ENCODE measurements at regions not wholly inside any gene's neighbourhood (a gene's known extent, or its start where the extent isn't known, plus 50 kb on each side); places are given as distances from the start of the nearest gene placed in this dataset.

GRCh38 chr6:117074672-117075071 is 190.7 kb upstream of the VGLL2 start:
- DNase-seq (ENCODE audit: low spot score) (no peak), ATAC-seq (no peak), FAIRE-seq (no peak)
- no peak overlapping the region for H3K4me2 ChIP-seq (ENCODE audit: low read depth, low read length)
- TF ChIP-seq ZFP41 (CRISPR knock-in tag; IDR thresholded peaks at IDR 0.05; ENCODE audit: borderline replicate concordance) (no peak), ZNF570 (CRISPR knock-in tag; IDR thresholded peaks at IDR 0.05; ENCODE audit: borderline replicate concordance) (no peak), ZNF773 (CRISPR knock-in tag; IDR thresholded peaks at IDR 0.05; ENCODE audit: borderline replicate concordance) (no peak), HDAC6 (IDR thresholded peaks at IDR 0.05; ENCODE audit: low read depth, low read length) (no peak), PLRG1 (conservative IDR thresholded peaks at IDR 0.05) (no peak), ZNF788 (CRISPR knock-in tag; IDR thresholded peaks at IDR 0.05; ENCODE audit: borderline replicate concordance) (no peak), ZNF737 (CRISPR knock-in tag; IDR thresholded peaks at IDR 0.05; ENCODE audit: borderline replicate concordance) (no peak), TBX2 (CRISPR knock-in tag; IDR thresholded peaks at IDR 0.05; ENCODE audit: borderline replicate concordance) (no peak), MYC (CRISPR knock-in tag; IDR thresholded peaks at IDR 0.05; ENCODE audit: borderline replicate concordance) (no peak), KMT2B (CRISPR knock-in tag; IDR thresholded peaks at IDR 0.05) (no peak), ZFAT (CRISPR knock-in tag; conservative IDR thresholded peaks at IDR 0.05) (no peak), RNF2 (conservative IDR thresholded peaks at IDR 0.05; ENCODE audit: low read depth) (no peak), AHR (CRISPR knock-in tag; IDR thresholded peaks at IDR 0.05) (no peak), PHF8 (CRISPR knock-in tag; IDR thresholded peaks at IDR 0.05) (no peak), ZNF878 (CRISPR knock-in tag; IDR thresholded peaks at IDR 0.05) (no peak), RARG (CRISPR knock-in tag; IDR thresholded peaks at IDR 0.05; ENCODE audit: low read depth) (no peak), ZNF432 (CRISPR knock-in tag; IDR thresholded peaks at IDR 0.05; ENCODE audit: borderline replicate concordance) (no peak), SMARCE1 (IDR thresholded peaks at IDR 0.05; ENCODE audit: borderline replicate concordance) (no peak)
- TF ChIP-seq, protein P1, sequence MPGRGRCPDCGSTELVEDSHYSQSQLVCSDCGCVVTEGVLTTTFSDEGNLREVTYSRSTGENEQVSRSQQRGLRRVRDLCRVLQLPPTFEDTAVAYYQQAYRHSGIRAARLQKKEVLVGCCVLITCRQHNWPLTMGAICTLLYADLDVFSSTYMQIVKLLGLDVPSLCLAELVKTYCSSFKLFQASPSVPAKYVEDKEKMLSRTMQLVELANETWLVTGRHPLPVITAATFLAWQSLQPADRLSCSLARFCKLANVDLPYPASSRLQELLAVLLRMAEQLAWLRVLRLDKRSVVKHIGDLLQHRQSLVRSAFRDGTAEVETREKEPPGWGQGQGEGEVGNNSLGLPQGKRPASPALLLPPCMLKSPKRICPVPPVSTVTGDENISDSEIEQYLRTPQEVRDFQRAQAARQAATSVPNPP (CRISPR knock-in tag; IDR thresholded peaks at IDR 0.05): no peak
- TF ChIP-seq, protein P2, sequence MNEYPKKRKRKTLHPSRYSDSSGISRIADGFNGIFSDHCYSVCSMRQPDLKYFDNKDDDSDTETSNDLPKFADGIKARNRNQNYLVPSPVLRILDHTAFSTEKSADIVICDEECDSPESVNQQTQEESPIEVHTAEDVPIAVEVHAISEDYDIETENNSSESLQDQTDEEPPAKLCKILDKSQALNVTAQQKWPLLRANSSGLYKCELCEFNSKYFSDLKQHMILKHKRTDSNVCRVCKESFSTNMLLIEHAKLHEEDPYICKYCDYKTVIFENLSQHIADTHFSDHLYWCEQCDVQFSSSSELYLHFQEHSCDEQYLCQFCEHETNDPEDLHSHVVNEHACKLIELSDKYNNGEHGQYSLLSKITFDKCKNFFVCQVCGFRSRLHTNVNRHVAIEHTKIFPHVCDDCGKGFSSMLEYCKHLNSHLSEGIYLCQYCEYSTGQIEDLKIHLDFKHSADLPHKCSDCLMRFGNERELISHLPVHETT (CRISPR knock-in tag; conservative IDR thresholded peaks at IDR 0.05): no peak
- CTCF ChIA-PET (ENCODE audit: low intra/inter-chr PET ratio, low total read pairs): no interaction called here
- BruUV-seq (replicated peaks): no TSS peak
- no peak overlapping the region for H2AFZ ChIP-seq (ENCODE audit: low read length)
- in situ Hi-C loops (cut with HindIII; ENCODE audit: extremely low pct_ligation_motif_present, low pct_unique_long_range_greater_than_20kb): no loop called here
- no peaks in the 10 kb centered on the region for H3K9me3 ChIP-seq (ENCODE audit: low read length)
- H3K9ac ChIP-seq (ENCODE audit: insufficient read depth, low read depth, low read length): no peak overlapping the region
- H3K27me3 ChIP-seq (ENCODE audit: control insufficient read depth in 1 of 2, insufficient read depth in 2 of 2, low read length in 2 of 2): no peaks in the 10 kb centered on the region
- POLR2A ChIA-PET: no interaction called here
- no peaks in the 10 kb centered on the region for H3K36me3 ChIP-seq (replicated peaks in 1 of 2; ENCODE audit: control insufficient read depth in 1 of 2, insufficient read depth in 2 of 2, low read length in 2 of 2)
- no peaks in the 10 kb centered on the region for H4K20me1 ChIP-seq (ENCODE audit: insufficient read depth, low read length)
- no peaks in the 10 kb centered on the region for H3K79me2 ChIP-seq (ENCODE audit: insufficient read depth, low read length)
- intact Hi-C loops (cut with micrococcal nuclease; ENCODE audit: unreplicated experiment): no loop called here
- no peak overlapping the region for H3K27ac ChIP-seq (ENCODE audit: extremely low read length, insufficient read depth, low read length)
- WGBS (ENCODE audit: low lambda C conversion rate): under 1% methylated on average over 5 of the region's 5 CpGs
- H3K4me1 ChIP-seq (ENCODE audit: insufficient read depth, low read length): no peaks in the 10 kb centered on the region
- H3K4me3 ChIP-seq (replicated peaks in 1 of 3; ENCODE audit: insufficient read depth in 1 of 3, low read depth in 2 of 3, low read length in 3 of 3): no peak overlapping the region

All from HepG2 (cell line).